Adrenal gland (tissue), 5 donors: ENCODE measurements at regions not wholly inside any gene's neighbourhood (a gene's known extent, or its start where the extent isn't known, plus 50 kb on each side); places are given as distances from the start of the nearest gene placed in this dataset.

Experiments
- POLR2A ChIP-seq, 2 donors: fragments of 450-650 bp; IDR thresholded peaks; one replicate each; pipeline ENCODE4 v1.6.1; 2017; ENCODE audit warnings: antibody characterized with exemption in 2 of 2, mild to moderate bottlenecking in 2 of 2, moderate library complexity in 1 of 2
- TF ChIP-seq, protein P1 (sequence below), 6 experiments: fragments of 450-650 bp in 4 of 6; fragments of 200-600 bp in 2 of 6; sonication (generic) in 1 of 6; IDR thresholded peaks; 1 replicate in 5 of 6; 2 replicates in 1 of 6; pipeline versions ENCODE4 v1.5.1 to v1.8.0; 2016 to 2021; ENCODE audit warnings: antibody characterized with exemption in 6 of 6, mild to moderate bottlenecking in 2 of 6, moderate library complexity in 1 of 6
- donor health status: DM: no; HTN: no; CAD: no.

DNA sequence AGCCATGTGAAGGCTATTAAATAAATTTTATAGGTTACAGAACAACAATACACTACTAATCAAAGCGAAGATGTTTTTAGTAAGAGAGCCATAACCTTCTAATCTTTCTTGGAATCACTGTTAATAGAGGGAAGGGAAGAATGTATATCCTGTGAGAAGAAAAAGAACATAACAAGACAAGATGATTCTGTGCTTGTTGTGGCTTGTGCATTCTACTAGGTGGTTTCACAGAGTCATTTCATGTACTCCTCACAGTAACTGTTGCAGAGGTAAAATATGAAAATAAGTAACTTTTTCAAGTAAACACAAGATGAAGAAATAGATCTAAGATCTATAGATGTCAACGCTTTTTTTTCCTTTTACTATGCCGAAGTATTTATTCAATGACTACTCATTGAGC is 116.9 kb upstream of the FAM83B start:
- TF ChIP-seq, protein P1, sequence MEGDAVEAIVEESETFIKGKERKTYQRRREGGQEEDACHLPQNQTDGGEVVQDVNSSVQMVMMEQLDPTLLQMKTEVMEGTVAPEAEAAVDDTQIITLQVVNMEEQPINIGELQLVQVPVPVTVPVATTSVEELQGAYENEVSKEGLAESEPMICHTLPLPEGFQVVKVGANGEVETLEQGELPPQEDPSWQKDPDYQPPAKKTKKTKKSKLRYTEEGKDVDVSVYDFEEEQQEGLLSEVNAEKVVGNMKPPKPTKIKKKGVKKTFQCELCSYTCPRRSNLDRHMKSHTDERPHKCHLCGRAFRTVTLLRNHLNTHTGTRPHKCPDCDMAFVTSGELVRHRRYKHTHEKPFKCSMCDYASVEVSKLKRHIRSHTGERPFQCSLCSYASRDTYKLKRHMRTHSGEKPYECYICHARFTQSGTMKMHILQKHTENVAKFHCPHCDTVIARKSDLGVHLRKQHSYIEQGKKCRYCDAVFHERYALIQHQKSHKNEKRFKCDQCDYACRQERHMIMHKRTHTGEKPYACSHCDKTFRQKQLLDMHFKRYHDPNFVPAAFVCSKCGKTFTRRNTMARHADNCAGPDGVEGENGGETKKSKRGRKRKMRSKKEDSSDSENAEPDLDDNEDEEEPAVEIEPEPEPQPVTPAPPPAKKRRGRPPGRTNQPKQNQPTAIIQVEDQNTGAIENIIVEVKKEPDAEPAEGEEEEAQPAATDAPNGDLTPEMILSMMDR (IDR thresholded peaks at IDR 0.05) = no peak
- TF ChIP-seq POLR2A (IDR thresholded peaks at IDR 0.05) = no peak
